ENCODE measurements at regions not wholly inside any gene's neighbourhood (a gene's known extent, or its start where the extent isn't known, plus 50 kb on each side); places are given as distances from the start of the nearest gene placed in this dataset.

GRCh38 chr2:13197248-13197647 is 480.5 kb downstream of the TRIB2 start:
- DNase-seq (ENCODE audit: low spot score in 2 of 2) = no peak
- Mint-ChIP-seq H3K4me3 (no peak overlapping the region), H3K4me1 (no peaks in the 10 kb centered on the region), H3K27me3 (no peaks in the 10 kb centered on the region), H3K27ac (ENCODE audit: low read depth) (no peak overlapping the region), H3K36me3 (ENCODE audit: insufficient read depth) (no peaks in the 10 kb centered on the region), H3K9me3 (no peaks in the 10 kb centered on the region)
- ATAC-seq (replicated peaks; ENCODE audit: extremely low read depth, poor library complexity, severe bottlenecking) = no peak

- Mint-ChIP-seq H3K36me3 (ENCODE audit: insufficient read depth) (no peaks in the 10 kb centered on the region), H3K4me3 (no peak overlapping the region), H3K9me3 (no peaks in the 10 kb centered on the region), H3K4me1 (no peaks in the 10 kb centered on the region), H3K27me3 (no peaks in the 10 kb centered on the region), H3K27ac (ENCODE audit: low read depth) (no peak overlapping the region)
- DNase-seq (ENCODE audit: low spot score in 2 of 2) (no peak), ATAC-seq (replicated peaks; ENCODE audit: extremely low read depth, poor library complexity, severe bottlenecking) (no peak)
Observed at GRCh38 chr2:13201924-13202323, 485.2 kb downstream of the TRIB2 start.

GRCh38 chr2:13212115-13212514 is 495.4 kb downstream of the TRIB2 start:
- DNase-seq (ENCODE audit: low spot score in 2 of 2) (no peak), ATAC-seq (replicated peaks; ENCODE audit: extremely low read depth, poor library complexity, severe bottlenecking) (no peak)
- Mint-ChIP-seq H3K36me3 (ENCODE audit: insufficient read depth) (no peaks in the 10 kb centered on the region), H3K27ac (ENCODE audit: low read depth) (no peak overlapping the region), H3K27me3 (no peaks in the 10 kb centered on the region), H3K4me1 (no peaks in the 10 kb centered on the region), H3K9me3 (no peaks in the 10 kb centered on the region), H3K4me3 (no peak overlapping the region)

GRCh38 chr2:13218205-13218604 is 501.5 kb downstream of the TRIB2 start:
- no peaks in the 10 kb centered on the region for H3K4me1 Mint-ChIP-seq
- no peak overlapping the region for H3K4me3 Mint-ChIP-seq
- H3K27ac Mint-ChIP-seq (ENCODE audit: low read depth) = no peak overlapping the region
- H3K9me3 Mint-ChIP-seq = no peaks in the 10 kb centered on the region
- no peaks in the 10 kb centered on the region for H3K27me3 Mint-ChIP-seq
- H3K36me3 Mint-ChIP-seq (ENCODE audit: insufficient read depth) = no peaks in the 10 kb centered on the region
- ATAC-seq (replicated peaks; ENCODE audit: extremely low read depth, poor library complexity, severe bottlenecking) (no peak), DNase-seq (ENCODE audit: low spot score in 2 of 2) (no peak)

GRCh38 chr2:13227578-13227977 is 510.8 kb downstream of the TRIB2 start:
- Mint-ChIP-seq H3K4me3 (no peak overlapping the region), H3K9me3 (peaks cover 8% of the 10 kb centered on the region), H3K4me1 (no peaks in the 10 kb centered on the region), H3K27ac (ENCODE audit: low read depth) (no peak overlapping the region), H3K27me3 (no peaks in the 10 kb centered on the region), H3K36me3 (ENCODE audit: insufficient read depth) (no peaks in the 10 kb centered on the region)
- DNase-seq (ENCODE audit: low spot score in 2 of 2) (no peak), ATAC-seq (replicated peaks; ENCODE audit: extremely low read depth, poor library complexity, severe bottlenecking) (no peak)

- Mint-ChIP-seq H3K27ac (ENCODE audit: low read depth) (no peak overlapping the region), H3K9me3 (peaks cover 8% of the 10 kb centered on the region), H3K4me3 (no peak overlapping the region), H3K36me3 (ENCODE audit: insufficient read depth) (no peaks in the 10 kb centered on the region), H3K4me1 (no peaks in the 10 kb centered on the region), H3K27me3 (no peaks in the 10 kb centered on the region)
- no peak for DNase-seq (ENCODE audit: low spot score in 2 of 2)
- ATAC-seq (replicated peaks; ENCODE audit: extremely low read depth, poor library complexity, severe bottlenecking) = no peak
Observed at GRCh38 chr2:13230221-13230620, 513.5 kb downstream of the TRIB2 start.

- H3K36me3 Mint-ChIP-seq (ENCODE audit: insufficient read depth) = no peaks in the 10 kb centered on the region
- ATAC-seq (replicated peaks; ENCODE audit: extremely low read depth, poor library complexity, severe bottlenecking) (no peak), DNase-seq (ENCODE audit: low spot score in 2 of 2) (no peak)
- no peak overlapping the region for H3K27ac Mint-ChIP-seq (ENCODE audit: low read depth)
- H3K4me1 Mint-ChIP-seq = no peaks in the 10 kb centered on the region
- no peak overlapping the region for H3K4me3 Mint-ChIP-seq
- H3K9me3 Mint-ChIP-seq = no peaks in the 10 kb centered on the region
- no peaks in the 10 kb centered on the region for H3K27me3 Mint-ChIP-seq
Observed at GRCh38 chr2:13240061-13240460, 523.3 kb downstream of the TRIB2 start.

GRCh38 chr2:13240789-13241487 is 524.2 kb downstream of the TRIB2 start:
- Mint-ChIP-seq H3K36me3 (ENCODE audit: insufficient read depth) (no peaks in the 10 kb centered on the region), H3K9me3 (peaks cover 2% of the 10 kb centered on the region), H3K27ac (ENCODE audit: low read depth) (no peak overlapping the region), H3K4me3 (no peak overlapping the region), H3K4me1 (no peaks in the 10 kb centered on the region), H3K27me3 (no peaks in the 10 kb centered on the region)
- no peak for ATAC-seq (replicated peaks; ENCODE audit: extremely low read depth, poor library complexity, severe bottlenecking)
- DNase-seq (ENCODE audit: low spot score in 2 of 2) = no peak

GRCh38 chr2:13252615-13253014 is 535.9 kb downstream of the TRIB2 start:
- no peaks in the 10 kb centered on the region for H3K27me3 Mint-ChIP-seq
- H3K36me3 Mint-ChIP-seq (ENCODE audit: insufficient read depth) = no peaks in the 10 kb centered on the region
- DNase-seq (ENCODE audit: low spot score in 2 of 2) = no peak
- no peaks in the 10 kb centered on the region for H3K4me1 Mint-ChIP-seq
- ATAC-seq (replicated peaks; ENCODE audit: extremely low read depth, poor library complexity, severe bottlenecking) = no peak
- H3K27ac Mint-ChIP-seq (ENCODE audit: low read depth) = no peak overlapping the region
- no peaks in the 10 kb centered on the region for H3K9me3 Mint-ChIP-seq
- H3K4me3 Mint-ChIP-seq = no peak overlapping the region

- Mint-ChIP-seq H3K4me1 (no peaks in the 10 kb centered on the region), H3K27ac (ENCODE audit: low read depth) (no peak overlapping the region), H3K9me3 (peaks cover 8% of the 10 kb centered on the region), H3K27me3 (no peaks in the 10 kb centered on the region), H3K36me3 (ENCODE audit: insufficient read depth) (no peaks in the 10 kb centered on the region), H3K4me3 (no peak overlapping the region)
- ATAC-seq (replicated peaks; ENCODE audit: extremely low read depth, poor library complexity, severe bottlenecking) = no peak
- no peak for DNase-seq (ENCODE audit: low spot score in 2 of 2)
Observed at GRCh38 chr2:13255485-13255884, 538.7 kb downstream of the TRIB2 start.

GRCh38 chr2:13260402-13260801 is 543.7 kb downstream of the TRIB2 start:
- DNase-seq (ENCODE audit: low spot score in 2 of 2) (no peak), ATAC-seq (replicated peaks; ENCODE audit: extremely low read depth, poor library complexity, severe bottlenecking) (no peak)
- H3K27me3 Mint-ChIP-seq = no peaks in the 10 kb centered on the region
- no peaks in the 10 kb centered on the region for H3K36me3 Mint-ChIP-seq (ENCODE audit: insufficient read depth)
- H3K9me3 Mint-ChIP-seq = peaks cover 8% of the 10 kb centered on the region
- no peaks in the 10 kb centered on the region for H3K4me1 Mint-ChIP-seq
- H3K4me3 Mint-ChIP-seq = no peak overlapping the region
- no peak overlapping the region for H3K27ac Mint-ChIP-seq (ENCODE audit: low read depth)

- no peak overlapping the region for H3K4me3 Mint-ChIP-seq
- H3K9me3 Mint-ChIP-seq = no peaks in the 10 kb centered on the region
- no peaks in the 10 kb centered on the region for H3K27me3 Mint-ChIP-seq
- H3K27ac Mint-ChIP-seq (ENCODE audit: low read depth) = no peak overlapping the region
- H3K36me3 Mint-ChIP-seq (ENCODE audit: insufficient read depth) = no peaks in the 10 kb centered on the region
- ATAC-seq (replicated peaks; ENCODE audit: extremely low read depth, poor library complexity, severe bottlenecking) (no peak), DNase-seq (ENCODE audit: low spot score in 2 of 2) (no peak)
- no peaks in the 10 kb centered on the region for H3K4me1 Mint-ChIP-seq
Observed at GRCh38 chr2:13266166-13266565, 549.4 kb downstream of the TRIB2 start.

- H3K4me3 Mint-ChIP-seq = no peak overlapping the region
- H3K4me1 Mint-ChIP-seq = no peaks in the 10 kb centered on the region
- ATAC-seq (replicated peaks; ENCODE audit: extremely low read depth, poor library complexity, severe bottlenecking) = no peak
- no peak for DNase-seq (ENCODE audit: low spot score in 2 of 2)
- no peaks in the 10 kb centered on the region for H3K36me3 Mint-ChIP-seq (ENCODE audit: insufficient read depth)
- no peaks in the 10 kb centered on the region for H3K27me3 Mint-ChIP-seq
- no peak overlapping the region for H3K27ac Mint-ChIP-seq (ENCODE audit: low read depth)
- no peaks in the 10 kb centered on the region for H3K9me3 Mint-ChIP-seq
Observed at GRCh38 chr2:13284688-13285087, 568.0 kb downstream of the TRIB2 start.

Data from central memory CD8-positive, alpha-beta T cell (primary cell).